Erythroblast (primary cell): ENCODE measurements at regions not wholly inside any gene's neighbourhood (a gene's known extent, or its start where the extent isn't known, plus 50 kb on each side); places are given as distances from the start of the nearest gene placed in this dataset.

Source experiments
- GATA1 ChIP-seq: IDR thresholded peaks from 2 replicates; pipeline ENCODE4 v1.6.1; 2011; ENCODE audit warnings: low read depth, mild to moderate bottlenecking, control low read depth, low read length, moderate library complexity
- POLR2A ChIP-seq: IDR thresholded peaks from 2 replicates; pipeline ENCODE4 v1.6.1; 2011; ENCODE audit warnings: mild to moderate bottlenecking, low read length

DNA sequence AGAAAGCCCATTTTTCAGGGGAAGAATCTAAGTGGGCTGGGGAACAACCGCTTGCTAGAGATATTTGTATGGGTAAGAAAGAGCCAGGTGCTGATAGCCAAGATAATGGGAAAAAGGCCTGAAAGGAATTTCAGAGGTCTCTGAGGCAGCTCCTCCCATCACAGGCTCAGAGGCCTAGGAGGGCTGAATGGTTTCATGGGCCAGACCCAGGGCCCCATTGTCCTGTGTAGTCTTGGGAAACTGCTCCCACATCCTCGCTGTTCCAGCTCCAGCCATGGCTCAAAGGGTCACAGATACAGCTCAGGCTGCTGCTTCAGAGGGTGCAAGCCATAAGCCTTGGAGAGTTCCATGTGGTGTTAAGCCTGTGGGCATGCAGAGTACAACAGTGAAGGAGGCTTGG, 73.2 kb upstream of the ARHGAP20 start:
- no peak for TF ChIP-seq POLR2A
- TF ChIP-seq GATA1 = no peak
